Neural progenitor cell (in vitro differentiated cells): ENCODE measurements at regions not wholly inside any gene's neighbourhood (a gene's known extent, or its start where the extent isn't known, plus 50 kb on each side); places are given as distances from the start of the nearest gene placed in this dataset.

Experiments
- EZH2 ChIP-seq: fragments of 200-600 bp; sonication (generic); IDR thresholded peaks from 2 replicates; pipeline ENCODE4 v1.6.1; 2017; ENCODE audit warnings: antibody characterized with exemption, mild to moderate bottlenecking, moderate library complexity
- TF ChIP-seq, protein P1 (sequence below): fragments of 200-600 bp; sonication (generic); IDR thresholded peaks from 2 replicates; pipeline ENCODE4 v1.5.1; 2017; ENCODE audit warnings: antibody characterized with exemption, mild to moderate bottlenecking

DNA sequence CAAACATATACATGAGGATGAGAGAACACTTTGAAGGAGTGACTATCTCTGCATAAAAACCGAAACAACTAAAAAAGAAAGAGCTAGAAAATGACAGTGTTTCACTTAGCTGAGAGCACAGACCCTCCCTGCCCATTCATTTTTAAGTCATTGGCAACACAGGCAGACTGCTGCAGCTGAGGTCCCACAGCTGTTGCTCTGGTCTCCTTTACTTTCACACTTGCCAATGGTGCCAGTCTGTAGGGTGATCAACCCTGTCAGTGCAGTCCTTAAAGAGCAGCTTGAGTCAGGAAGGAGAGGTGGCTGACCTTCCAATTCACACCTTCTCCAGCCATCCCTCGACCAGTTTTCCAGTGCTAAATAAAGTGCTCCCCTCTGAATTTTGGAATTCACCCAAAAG lies 508.3 kb upstream of the CCNG1 start:
- no peak for TF ChIP-seq EZH2
- TF ChIP-seq, protein P1, sequence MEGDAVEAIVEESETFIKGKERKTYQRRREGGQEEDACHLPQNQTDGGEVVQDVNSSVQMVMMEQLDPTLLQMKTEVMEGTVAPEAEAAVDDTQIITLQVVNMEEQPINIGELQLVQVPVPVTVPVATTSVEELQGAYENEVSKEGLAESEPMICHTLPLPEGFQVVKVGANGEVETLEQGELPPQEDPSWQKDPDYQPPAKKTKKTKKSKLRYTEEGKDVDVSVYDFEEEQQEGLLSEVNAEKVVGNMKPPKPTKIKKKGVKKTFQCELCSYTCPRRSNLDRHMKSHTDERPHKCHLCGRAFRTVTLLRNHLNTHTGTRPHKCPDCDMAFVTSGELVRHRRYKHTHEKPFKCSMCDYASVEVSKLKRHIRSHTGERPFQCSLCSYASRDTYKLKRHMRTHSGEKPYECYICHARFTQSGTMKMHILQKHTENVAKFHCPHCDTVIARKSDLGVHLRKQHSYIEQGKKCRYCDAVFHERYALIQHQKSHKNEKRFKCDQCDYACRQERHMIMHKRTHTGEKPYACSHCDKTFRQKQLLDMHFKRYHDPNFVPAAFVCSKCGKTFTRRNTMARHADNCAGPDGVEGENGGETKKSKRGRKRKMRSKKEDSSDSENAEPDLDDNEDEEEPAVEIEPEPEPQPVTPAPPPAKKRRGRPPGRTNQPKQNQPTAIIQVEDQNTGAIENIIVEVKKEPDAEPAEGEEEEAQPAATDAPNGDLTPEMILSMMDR, result no peak
